ENCODE measurements at regions not wholly inside any gene's neighbourhood (a gene's known extent, or its start where the extent isn't known, plus 50 kb on each side); places are given as distances from the start of the nearest gene placed in this dataset.
A peak's percentile ranks its signal among the peaks of the same experiment; 100 is the strongest.

GRCh38 chr9:81381694-81382093 lies 307.7 kb downstream of the TLE1 start:
- no peaks in the 10 kb centered on the region for H4K20me1 ChIP-seq (ENCODE audit: insufficient read depth, low read length, poor library complexity, severe bottlenecking)
- no peak overlapping the region for H3K4me3 ChIP-seq (ENCODE audit: low read length, poor library complexity, severe bottlenecking)
- no peaks in the 10 kb centered on the region for H3K36me3 ChIP-seq (ENCODE audit: insufficient read depth, low read length)
- peaks cover 15% of the 10 kb centered on the region for H3K4me1 ChIP-seq (ENCODE audit: insufficient read depth, low read length, poor library complexity, severe bottlenecking)
- H3F3A ChIP-seq (ENCODE audit: low read depth): no peaks in the 10 kb centered on the region
- no peaks in the 10 kb centered on the region for H3K79me2 ChIP-seq (ENCODE audit: insufficient read depth, low read length)
- H3K9ac ChIP-seq (ENCODE audit: low read depth, low read length, poor library complexity, severe bottlenecking): no peak overlapping the region
- H3K9me3 ChIP-seq (ENCODE audit: insufficient read depth, low read depth, low read length): no peaks in the 10 kb centered on the region
- no peaks in the 10 kb centered on the region for H3K27me3 ChIP-seq (ENCODE audit: insufficient read depth, low read length, poor library complexity, severe bottlenecking)
- TF ChIP-seq EZH2phosphoT487 (IDR thresholded peaks at IDR 0.05; ENCODE audit: borderline replicate concordance): no peak
- TF ChIP-seq CTCF (conservative IDR thresholded peaks at IDR 0.05; ENCODE audit: low read length): no peak
- no peaks in the 10 kb centered on the region for H3K9me2 ChIP-seq (replicated peaks; ENCODE audit: low read depth, low read length)
- H3K4me2 ChIP-seq (ENCODE audit: low read depth, low read length, poor library complexity, severe bottlenecking): no peak overlapping the region
- H2AFZ ChIP-seq (ENCODE audit: low read length): no peak overlapping the region

GRCh38 chr9:81380504-81381359 lies 308.6 kb downstream of the TLE1 start:
- TF ChIP-seq EZH2phosphoT487 (IDR thresholded peaks at IDR 0.05; ENCODE audit: borderline replicate concordance) (no peak), CTCF (conservative IDR thresholded peaks at IDR 0.05; ENCODE audit: low read length) (no peak)
- Histone ChIP-seq H3K27me3 (ENCODE audit: insufficient read depth, low read length, poor library complexity, severe bottlenecking) (no peaks in the 10 kb centered on the region), H4K20me1 (ENCODE audit: insufficient read depth, low read length, poor library complexity, severe bottlenecking) (no peaks in the 10 kb centered on the region), H3K36me3 (ENCODE audit: insufficient read depth, low read length) (no peaks in the 10 kb centered on the region), H2AFZ (ENCODE audit: low read length) (peak overlapping the region; percentile 92), H3K4me2 (ENCODE audit: low read depth, low read length, poor library complexity, severe bottlenecking) (peak overlapping the region; percentile 28), H3K79me2 (ENCODE audit: insufficient read depth, low read length) (no peaks in the 10 kb centered on the region), H3F3A (ENCODE audit: low read depth) (no peaks in the 10 kb centered on the region), H3K9me2 (replicated peaks; ENCODE audit: low read depth, low read length) (no peaks in the 10 kb centered on the region), H3K4me1 (ENCODE audit: insufficient read depth, low read length, poor library complexity, severe bottlenecking) (peaks cover 15% of the 10 kb centered on the region), H3K9me3 (ENCODE audit: insufficient read depth, low read depth, low read length) (no peaks in the 10 kb centered on the region), H3K9ac (ENCODE audit: low read depth, low read length, poor library complexity, severe bottlenecking) (no peak overlapping the region), H3K4me3 (ENCODE audit: low read length, poor library complexity, severe bottlenecking) (no peak overlapping the region)

- Histone ChIP-seq H3K9me3 (ENCODE audit: insufficient read depth, low read depth, low read length) (no peaks in the 10 kb centered on the region), H3K79me2 (ENCODE audit: insufficient read depth, low read length) (no peaks in the 10 kb centered on the region), H3K4me2 (ENCODE audit: low read depth, low read length, poor library complexity, severe bottlenecking) (no peak overlapping the region), H3F3A (ENCODE audit: low read depth) (no peaks in the 10 kb centered on the region), H2AFZ (ENCODE audit: low read length) (no peak overlapping the region), H3K9me2 (replicated peaks; ENCODE audit: low read depth, low read length) (no peaks in the 10 kb centered on the region), H3K4me1 (ENCODE audit: insufficient read depth, low read length, poor library complexity, severe bottlenecking) (peaks cover 21% of the 10 kb centered on the region), H3K4me3 (ENCODE audit: low read length, poor library complexity, severe bottlenecking) (no peak overlapping the region), H3K27me3 (ENCODE audit: insufficient read depth, low read length, poor library complexity, severe bottlenecking) (no peaks in the 10 kb centered on the region), H4K20me1 (ENCODE audit: insufficient read depth, low read length, poor library complexity, severe bottlenecking) (no peaks in the 10 kb centered on the region), H3K36me3 (ENCODE audit: insufficient read depth, low read length) (no peaks in the 10 kb centered on the region), H3K9ac (ENCODE audit: low read depth, low read length, poor library complexity, severe bottlenecking) (no peak overlapping the region)
- TF ChIP-seq CTCF (conservative IDR thresholded peaks at IDR 0.05; ENCODE audit: low read length): no peak
- TF ChIP-seq EZH2phosphoT487 (IDR thresholded peaks at IDR 0.05; ENCODE audit: borderline replicate concordance): no peak
These were observed 309.7 kb downstream of the TLE1 start for GRCh38 chr9:81379655-81380054.

Data from Loucy (cell line).